Loucy (cell line): ENCODE measurements at regions not wholly inside any gene's neighbourhood (a gene's known extent, or its start where the extent isn't known, plus 50 kb on each side); places are given as distances from the start of the nearest gene placed in this dataset.
"Not testable (repeated sequence)": the region's sequence is repeated elsewhere in the genome, so short reads cannot be mapped to it uniquely, and the experiment has no call there.

Experiments used
- CTCF ChIP-seq: fragments of 200-600 bp; sonication (generic); conservative IDR thresholded peaks from 2 replicates; pipeline ENCODE4 v1.5.1; 2014; ENCODE audit warnings: mild to moderate bottlenecking, antibody characterized with exemption, low read length
- EZH2phosphoT487 ChIP-seq: fragments of 200-600 bp; IDR thresholded peaks from 2 replicates; pipeline ENCODE4 v1.6.1; 2018; ENCODE audit warnings: antibody characterized with exemption, mild to moderate bottlenecking, moderate library complexity, borderline replicate concordance

- TF ChIP-seq EZH2phosphoT487, CTCF: not testable (repeated sequence)
Observed at GRCh38 chr7:69052-69451, 123.3 kb upstream of the FAM20C start.
